Midbrain (tissue), 1 donor: ENCODE measurements at regions not wholly inside any gene's neighbourhood (a gene's known extent, or its start where the extent isn't known, plus 50 kb on each side); places are given as distances from the start of the nearest gene placed in this dataset.
"Not testable (repeated sequence)": the region's sequence is repeated elsewhere in the genome, so short reads cannot be mapped to it uniquely, and the experiment has no call there.

Experiments
- DNase-seq: peaks from one replicate; lab custom pipeline; 2025; lab: John Stamatoyannopoulos, UW

DNA sequence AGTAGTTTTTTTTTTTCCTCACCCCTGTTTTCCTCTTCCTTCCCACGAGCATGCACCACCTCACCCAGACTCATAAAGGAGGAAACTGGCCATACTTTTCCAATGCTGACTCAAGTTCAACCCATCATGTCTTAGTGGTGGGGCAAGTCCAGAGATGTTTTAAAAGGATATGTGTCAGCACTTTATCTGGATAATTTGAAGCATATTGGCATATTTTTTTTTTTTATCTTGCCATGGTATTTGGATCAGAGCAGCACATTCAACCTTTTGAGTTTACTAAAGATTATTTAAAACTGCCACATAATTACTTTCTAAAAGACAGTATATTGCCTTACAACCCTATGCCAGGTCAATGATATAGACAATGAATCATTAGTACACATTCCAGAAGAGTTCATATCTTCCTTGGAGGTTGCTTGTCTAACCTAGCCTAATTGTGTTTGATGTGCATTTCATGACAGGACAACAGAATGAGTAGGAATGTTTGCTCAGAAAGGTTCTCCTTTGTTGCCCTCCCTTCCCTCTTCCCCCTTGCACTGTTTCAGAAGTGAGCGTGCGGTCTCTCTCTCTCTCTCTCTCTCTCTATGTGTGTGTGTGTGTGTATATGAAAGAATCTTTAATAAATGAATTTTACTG lies 950.7 kb upstream of the FAM98A start:
- DNase-seq, result no peak

- DNase-seq, result no peak
Measured at GRCh38 chr2:34547900-34548299, 948.8 kb upstream of the FAM98A start.

DNA sequence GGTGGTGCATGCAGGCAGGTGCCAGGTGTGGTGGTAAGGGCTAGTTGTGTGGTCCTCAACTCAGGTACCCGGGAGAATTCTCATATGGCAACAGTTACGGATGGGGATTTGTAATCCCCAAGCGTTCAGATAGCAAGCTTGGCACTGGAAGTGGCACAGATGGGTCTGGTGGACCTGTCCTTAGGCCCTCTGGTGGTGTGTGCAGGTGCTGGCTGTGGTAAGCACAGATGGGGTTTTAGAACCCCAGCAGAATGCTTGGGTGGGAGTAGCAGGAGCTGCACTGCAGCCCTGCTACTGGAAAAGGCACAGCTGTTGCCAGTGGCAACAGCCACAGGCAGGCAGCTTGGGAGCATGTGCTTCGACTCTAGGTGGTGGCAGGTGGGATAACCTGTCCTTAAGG lies 948.2 kb upstream of the FAM98A start:
- DNase-seq, result no peak

- no peak for DNase-seq
Measured at GRCh38 chr2:34545486-34546136, 946.5 kb upstream of the FAM98A start.

GRCh38 chr2:34534761-34535160 lies 935.7 kb upstream of the FAM98A start:
- no peak for DNase-seq

DNA sequence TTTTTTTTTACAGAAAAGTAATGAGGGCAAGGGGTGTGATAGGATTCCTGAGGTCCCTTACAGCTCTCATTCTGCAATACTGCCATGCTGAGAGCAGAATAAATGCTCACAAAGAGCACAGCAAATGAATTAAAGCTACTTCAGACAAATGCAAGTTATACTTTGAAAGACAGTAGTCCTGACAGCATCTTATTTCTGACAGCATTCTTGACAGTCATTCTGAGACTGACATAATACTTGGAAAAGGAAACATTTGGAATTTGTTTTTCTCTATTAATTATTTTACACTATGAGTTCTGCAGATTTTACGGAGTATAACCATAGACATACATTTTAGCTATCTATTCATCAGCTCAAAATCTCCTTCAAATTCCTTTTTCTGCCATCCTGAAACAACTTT lies 935.2 kb upstream of the FAM98A start:
- no peak for DNase-seq

- DNase-seq, result no peak
Measured at GRCh38 chr2:34533585-34534183, 934.6 kb upstream of the FAM98A start.

DNA sequence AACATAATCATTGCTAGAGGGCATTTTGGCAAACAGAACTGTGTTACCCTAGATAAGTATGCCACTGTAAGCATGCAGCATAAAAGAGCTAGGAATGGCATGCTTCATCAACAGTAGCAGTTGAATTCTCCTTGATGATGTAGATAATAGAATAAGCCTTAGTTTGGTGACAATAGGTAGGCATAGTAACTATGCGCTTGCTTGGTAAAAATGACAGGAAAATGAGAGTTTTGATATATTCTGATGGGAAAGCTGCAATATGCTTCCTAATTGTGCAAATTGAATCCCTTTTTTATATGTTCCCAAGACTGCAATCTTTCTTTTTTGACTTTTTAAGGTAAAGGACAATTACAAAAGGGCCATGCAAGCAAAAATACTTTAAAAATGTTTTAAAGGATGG lies 930.9 kb upstream of the FAM98A start:
- no peak for DNase-seq

- no peak for DNase-seq
Measured at GRCh38 chr2:34523958-34524514, 924.9 kb upstream of the FAM98A start.

- no peak for DNase-seq
Measured at GRCh38 chr2:34519659-34520058, 920.6 kb upstream of the FAM98A start.

GRCh38 chr2:34498561-34498960 lies 899.5 kb upstream of the FAM98A start:
- DNase-seq, result no peak

- DNase-seq, result not testable (repeated sequence)
Measured at GRCh38 chr2:34494192-34494591, 895.1 kb upstream of the FAM98A start.

DNA sequence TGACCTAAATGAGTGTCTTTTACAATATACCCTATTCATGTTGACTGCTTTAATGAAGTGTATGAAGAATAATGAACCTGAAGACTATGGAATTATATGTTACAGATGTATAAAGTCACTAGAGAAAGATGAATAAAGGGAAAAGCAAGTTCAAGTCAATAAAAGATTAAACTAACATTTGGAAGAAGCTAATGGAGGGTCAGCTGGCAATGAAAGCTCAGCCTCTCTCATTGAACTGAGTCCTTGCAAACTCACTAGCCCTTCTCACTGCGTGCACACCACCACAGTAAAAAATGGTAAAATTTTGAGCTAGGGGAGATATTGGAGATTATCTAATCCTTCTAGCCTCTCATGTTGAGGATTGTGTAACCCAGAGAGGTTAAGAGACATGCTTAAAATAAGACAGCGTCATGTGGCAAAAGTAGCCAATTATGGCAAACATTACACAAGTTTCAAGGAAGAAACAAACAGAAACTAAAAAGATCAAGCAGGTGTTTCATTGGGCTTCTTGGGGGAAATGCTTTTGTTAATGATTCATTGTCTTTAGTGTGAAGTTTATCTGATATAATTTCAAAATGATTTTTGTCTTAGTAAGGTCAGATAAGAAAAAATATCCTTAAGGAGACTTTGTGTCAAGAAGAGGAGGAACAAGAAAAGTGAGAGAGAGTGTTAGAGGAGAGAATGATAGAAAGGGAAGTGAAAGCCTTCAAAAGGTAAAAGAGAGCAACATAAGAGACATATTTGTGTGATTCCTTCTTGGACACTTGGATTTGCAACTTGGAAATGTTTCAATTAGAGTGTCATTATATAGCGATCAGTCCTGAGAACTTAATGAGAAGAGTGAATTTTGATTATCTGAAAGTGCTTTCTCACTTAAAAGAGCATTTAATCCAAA lies 893.7 kb upstream of the FAM98A start:
- DNase-seq, result no peak

DNA sequence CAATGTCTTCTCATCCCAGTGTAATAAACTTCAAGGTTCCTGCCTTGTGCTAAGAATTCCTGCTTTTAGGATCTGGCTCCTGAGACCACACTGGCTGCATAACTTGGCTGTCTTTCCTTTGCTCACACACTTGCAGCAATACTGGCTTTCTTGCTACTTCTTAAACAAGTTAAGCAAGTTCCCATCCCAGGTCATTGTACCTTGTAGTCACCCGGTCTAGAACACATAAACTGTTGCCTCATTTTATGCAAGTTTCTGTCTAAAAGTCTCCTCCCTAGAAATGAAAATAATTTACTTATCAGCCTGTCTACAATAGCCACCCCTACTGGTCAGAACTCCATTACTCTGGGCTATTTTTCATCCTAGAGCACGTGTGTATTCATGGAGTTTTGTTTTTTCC lies 887.9 kb upstream of the FAM98A start:
- no peak for DNase-seq

- no peak for DNase-seq
Measured at GRCh38 chr2:34481542-34481941, 882.4 kb upstream of the FAM98A start.

DNA sequence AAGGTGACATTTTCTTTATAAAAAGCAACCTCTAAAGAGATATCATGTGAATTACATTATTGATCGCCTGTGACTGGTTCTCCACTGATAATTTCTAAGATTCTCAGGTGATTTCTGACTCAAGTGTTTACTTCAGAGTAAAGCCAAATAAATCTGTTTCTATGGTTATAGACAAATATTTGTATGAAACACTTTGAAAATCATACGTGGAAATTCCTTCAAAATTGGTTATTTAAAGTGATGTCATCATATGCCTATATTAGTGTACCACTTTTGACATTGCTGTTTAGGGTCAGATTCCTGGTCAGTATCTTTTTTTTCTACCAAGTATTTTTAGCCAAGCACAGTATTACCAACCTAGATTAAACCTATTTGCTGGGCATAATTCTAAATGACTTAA lies 881.3 kb upstream of the FAM98A start:
- DNase-seq, result no peak

- no peak for DNase-seq
Measured at GRCh38 chr2:34475156-34475555, 876.1 kb upstream of the FAM98A start.

DNA sequence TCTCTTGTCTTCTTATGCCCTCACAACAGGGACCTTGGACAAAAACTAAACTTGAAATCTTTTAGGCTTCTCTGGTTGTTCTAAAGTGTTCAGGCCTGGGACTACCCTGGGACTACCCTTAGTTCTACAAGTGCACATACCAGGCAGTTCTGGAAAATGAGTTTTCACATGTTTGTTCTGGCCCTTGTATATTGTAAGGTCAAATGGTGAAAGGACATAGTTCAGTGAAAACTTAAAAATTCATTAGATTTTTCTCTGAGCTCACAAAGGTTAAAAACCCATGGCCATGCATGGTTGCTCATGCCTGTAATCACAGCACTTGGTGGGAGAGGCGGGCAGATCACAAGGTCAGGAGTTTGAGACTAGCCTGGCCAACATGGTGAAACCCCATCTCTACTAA lies 875.5 kb upstream of the FAM98A start:
- DNase-seq, result no peak

- no peak for DNase-seq
Measured at GRCh38 chr2:34447097-34447496, 848.0 kb upstream of the FAM98A start.

DNA sequence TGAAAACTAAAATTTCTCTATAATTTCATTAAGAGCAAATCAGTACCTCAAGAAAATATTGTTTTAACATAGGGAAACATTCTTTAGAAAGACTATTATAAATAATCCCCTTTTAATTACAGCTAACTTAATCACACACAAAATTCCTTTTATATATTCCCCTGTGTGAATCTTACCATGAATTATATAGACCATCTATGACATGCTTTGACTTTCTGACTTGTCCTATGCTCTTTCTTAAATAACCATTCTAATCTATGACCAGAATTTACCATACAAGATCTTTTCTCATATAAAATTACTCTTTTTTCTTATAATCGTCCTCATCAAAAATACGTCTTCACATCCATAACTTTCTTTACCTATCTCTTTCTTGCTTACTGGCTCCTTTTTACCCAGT lies 824.2 kb upstream of the FAM98A start:
- DNase-seq, result no peak

DNA sequence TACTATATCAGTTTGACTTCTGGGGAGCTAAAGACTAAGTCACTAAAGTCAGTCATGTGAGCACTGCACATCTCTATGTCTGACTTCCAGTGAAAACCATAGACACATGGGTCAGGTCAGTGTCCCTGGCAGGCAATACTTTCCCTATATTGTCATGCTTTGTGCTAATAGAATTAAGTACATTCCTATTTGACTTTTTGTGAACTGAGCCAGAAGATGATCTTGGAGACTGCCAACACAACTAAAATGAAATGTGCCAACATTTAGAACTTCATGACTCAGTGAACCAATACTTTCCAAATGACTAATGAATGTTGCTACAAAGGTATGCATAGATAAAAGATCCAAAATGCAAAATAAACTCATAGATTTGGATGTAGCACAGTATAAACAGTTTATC lies 820.8 kb upstream of the FAM98A start:
- DNase-seq, result no peak

- DNase-seq, result no peak
Measured at GRCh38 chr2:34416856-34417255, 817.8 kb upstream of the FAM98A start.
